PC-9 (cell line): ENCODE measurements at regions not wholly inside any gene's neighbourhood (a gene's known extent, or its start where the extent isn't known, plus 50 kb on each side); places are given as distances from the start of the nearest gene placed in this dataset.

Experiments
- BruUV-seq: library from RNA; stranded (reverse); fragments of 400-500 nt; replicated peaks from 2 replicates; lab custom pipeline; 2021; lab: Mats Ljungman, UMichigan
- CTCF ChIA-PET: fragments of 300-600 bp; sonication (Branson Sonifier 250); formaldehyde crosslinking; loops from one replicate; lab custom pipeline; 2022; ENCODE audit warnings: antibody characterized with exemption; lab: Charles Lee
- POLR2A ChIA-PET: fragments of 300-600 bp; sonication (Branson Sonifier 250); formaldehyde crosslinking; loops from one replicate; lab custom pipeline; 2022; ENCODE audit warnings: antibody characterized with exemption; ENCODE audit not compliant: unreplicated experiment; lab: Charles Lee
- DNase-seq, 2 experiments: peaks; one replicate each; pipeline versions ENCODE4 v3.0.0 to v3.0.0-alpha.2; 2015 to 2022; ENCODE audit warnings: mixed read lengths in 1 of 2
- H2AFZ ChIP-seq: fragments of 200-600 bp; sonication (generic); 2 replicates; pipeline ENCODE4 v1.8.1; 2017; ENCODE audit warnings: antibody characterized with exemption
- H3F3A ChIP-seq: fragments of 200-600 bp; sonication (generic); 2 replicates; pipeline ENCODE4 v1.8.1; 2017; ENCODE audit warnings: antibody characterized with exemption, mild to moderate bottlenecking, low read depth; ENCODE audit not compliant: insufficient read depth
- H3K27ac ChIP-seq: fragments of 200-600 bp; sonication (generic); 2 replicates; pipeline ENCODE4 v1.6.1; 2016; ENCODE audit warnings: mixed run types
- H3K27me3 ChIP-seq: fragments of 200-600 bp; sonication (generic); 2 replicates; pipeline ENCODE4 v1.6.1; 2016; ENCODE audit warnings: low read depth, mixed run types; ENCODE audit not compliant: insufficient read depth
- H3K36me3 ChIP-seq: fragments of 200-600 bp; sonication (generic); 2 replicates; pipeline ENCODE4 v1.6.1; 2016; ENCODE audit warnings: low read depth, mixed run types
- H3K4me1 ChIP-seq: fragments of 200-600 bp; sonication (generic); replicated peaks from 2 replicates; pipeline ENCODE4 v1.6.1; 2016; ENCODE audit warnings: mixed run types; ENCODE audit not compliant: insufficient read depth
- H3K4me2 ChIP-seq: fragments of 200-600 bp; sonication (generic); 2 replicates; pipeline ENCODE4 v1.6.1; 2017; ENCODE audit warnings: mixed run types
- H3K4me3 ChIP-seq: fragments of 200-600 bp; sonication (generic); 2 replicates; pipeline ENCODE4 v1.6.1; 2016; ENCODE audit warnings: mixed run types
- H3K79me2 ChIP-seq: fragments of 200-600 bp; sonication (generic); 2 replicates; pipeline ENCODE4 v1.6.1; 2017; ENCODE audit warnings: low read depth, mixed run types
- H3K9me2 ChIP-seq: fragments of 200-600 bp; sonication (generic); 2 replicates; pipeline ENCODE4 v1.8.1; 2017; ENCODE audit warnings: mild to moderate bottlenecking; ENCODE audit not compliant: insufficient read depth
- H3K9me3 ChIP-seq: fragments of 200-600 bp; sonication (generic); 2 replicates; pipeline ENCODE4 v1.8.1; 2016; ENCODE audit warnings: low read depth; ENCODE audit not compliant: insufficient read depth
- H4K20me1 ChIP-seq: fragments of 200-600 bp; sonication (generic); 2 replicates; pipeline ENCODE4 v1.8.1; 2017; ENCODE audit not compliant: insufficient read depth
- EZH2 ChIP-seq: fragments of 200-600 bp; sonication (generic); IDR thresholded peaks from 2 replicates; pipeline ENCODE4 v1.8.0; 2017; ENCODE audit warnings: antibody characterized with exemption, low read depth
- intact Hi-C: fragments of 100-400 bp; cut with micrococcal nuclease; formaldehyde crosslinking; loops from one replicate; pipeline ENCODE4 v1.10.0; 2022; ENCODE audit not compliant: unreplicated experiment
- TF ChIP-seq, protein P1 (sequence below): fragments of 200-600 bp; sonication (generic); conservative IDR thresholded peaks from 2 replicates; pipeline ENCODE4 v1.6.1; 2017; ENCODE audit warnings: mixed run types, antibody characterized with exemption, mild to moderate bottlenecking, moderate library complexity

DNA sequence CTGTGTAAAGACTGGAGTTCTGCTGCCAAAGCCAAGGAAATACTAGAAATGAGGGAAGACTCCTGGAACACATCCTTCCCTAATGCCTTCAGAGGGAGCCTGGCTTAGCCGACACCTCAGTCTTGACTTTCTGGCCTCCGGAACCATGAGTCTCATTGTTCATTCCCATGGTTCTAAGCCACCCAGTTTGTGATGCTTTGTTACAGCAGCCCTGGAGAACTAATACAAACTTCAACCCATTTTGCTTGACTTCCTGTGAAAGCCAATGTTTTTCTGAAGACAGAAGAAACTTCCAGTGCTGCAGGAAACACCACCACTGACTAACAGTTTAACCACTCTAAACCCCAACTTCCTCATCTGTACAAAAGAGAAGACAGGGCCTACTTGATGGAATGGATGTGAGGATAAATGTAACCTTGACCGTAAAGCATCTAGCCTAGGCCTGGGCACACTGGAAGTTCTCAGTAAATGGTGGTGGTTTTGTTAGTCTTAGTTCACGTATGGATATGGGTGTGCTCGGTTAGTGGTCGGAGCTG lies 85.9 kb upstream of the RFX8 start:
- ChIA-PET CTCF (no interaction called here), POLR2A (no interaction called here)
- Histone ChIP-seq H3K9me3 (0 out of 2 replicates have a peak, but pooled peaks cover 11% of the 10 kb centered on the region), H3K79me2 (no peaks in the 10 kb centered on the region), H3K27me3 (no peaks in the 10 kb centered on the region), H3K27ac (no peak overlapping the region), H3K36me3 (no peaks in the 10 kb centered on the region), H3K4me2 (no peak overlapping the region), H3F3A (no peaks in the 10 kb centered on the region), H4K20me1 (no peaks in the 10 kb centered on the region), H2AFZ (no peak overlapping the region), H3K4me3 (no peak overlapping the region), H3K9me2 (no peaks in the 10 kb centered on the region), H3K4me1 (peaks cover 2% of the 10 kb centered on the region)
- DNase-seq, result no peak
- intact Hi-C loops, result no loop called here
- TF ChIP-seq, protein P1, sequence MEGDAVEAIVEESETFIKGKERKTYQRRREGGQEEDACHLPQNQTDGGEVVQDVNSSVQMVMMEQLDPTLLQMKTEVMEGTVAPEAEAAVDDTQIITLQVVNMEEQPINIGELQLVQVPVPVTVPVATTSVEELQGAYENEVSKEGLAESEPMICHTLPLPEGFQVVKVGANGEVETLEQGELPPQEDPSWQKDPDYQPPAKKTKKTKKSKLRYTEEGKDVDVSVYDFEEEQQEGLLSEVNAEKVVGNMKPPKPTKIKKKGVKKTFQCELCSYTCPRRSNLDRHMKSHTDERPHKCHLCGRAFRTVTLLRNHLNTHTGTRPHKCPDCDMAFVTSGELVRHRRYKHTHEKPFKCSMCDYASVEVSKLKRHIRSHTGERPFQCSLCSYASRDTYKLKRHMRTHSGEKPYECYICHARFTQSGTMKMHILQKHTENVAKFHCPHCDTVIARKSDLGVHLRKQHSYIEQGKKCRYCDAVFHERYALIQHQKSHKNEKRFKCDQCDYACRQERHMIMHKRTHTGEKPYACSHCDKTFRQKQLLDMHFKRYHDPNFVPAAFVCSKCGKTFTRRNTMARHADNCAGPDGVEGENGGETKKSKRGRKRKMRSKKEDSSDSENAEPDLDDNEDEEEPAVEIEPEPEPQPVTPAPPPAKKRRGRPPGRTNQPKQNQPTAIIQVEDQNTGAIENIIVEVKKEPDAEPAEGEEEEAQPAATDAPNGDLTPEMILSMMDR, result no peak
- no peak for TF ChIP-seq EZH2
- BruUV-seq, result no TSS peak

DNA sequence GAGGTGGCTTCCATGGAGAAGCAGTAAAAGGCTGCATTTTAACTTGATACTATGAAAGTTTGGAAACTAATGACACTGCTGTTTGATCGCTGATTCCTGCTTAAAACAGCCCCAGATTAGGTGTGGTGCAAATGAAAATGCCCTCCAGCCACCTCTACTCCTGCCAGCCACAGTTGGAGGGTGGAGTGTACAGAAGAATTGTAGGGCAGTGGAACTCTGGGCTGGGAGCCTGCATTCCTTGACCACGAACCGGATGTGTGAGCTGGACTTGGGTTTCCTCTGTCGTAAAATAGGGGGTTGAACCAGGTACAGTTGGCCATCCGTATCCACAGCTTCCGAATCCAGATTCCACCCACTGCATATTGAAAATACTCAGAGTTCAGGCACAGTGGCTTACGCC lies 84.6 kb upstream of the RFX8 start:
- Histone ChIP-seq H3F3A (no peaks in the 10 kb centered on the region), H3K4me3 (no peak overlapping the region), H3K4me2 (no peak overlapping the region), H4K20me1 (no peaks in the 10 kb centered on the region), H3K9me3 (0 out of 2 replicates have a peak, but pooled peaks cover 11% of the 10 kb centered on the region), H3K9me2 (no peaks in the 10 kb centered on the region), H3K27me3 (no peaks in the 10 kb centered on the region), H3K27ac (no peak overlapping the region), H3K79me2 (no peaks in the 10 kb centered on the region), H2AFZ (no peak overlapping the region), H3K36me3 (no peaks in the 10 kb centered on the region), H3K4me1 (no peaks in the 10 kb centered on the region)
- POLR2A ChIA-PET, result interaction anchor here (0.6 kb wide), 1 partner anchor 70 kb away, joined by 3 read pairs; no protein-coding TSS in a partner anchor
- peak in 1 of 2 experiments; percentile 34 for DNase-seq
- CTCF ChIA-PET, result no interaction called here
- no TSS peak for BruUV-seq
- intact Hi-C loops, result no loop called here
- TF ChIP-seq, protein P1, result no peak
- no peak for TF ChIP-seq EZH2

DNA sequence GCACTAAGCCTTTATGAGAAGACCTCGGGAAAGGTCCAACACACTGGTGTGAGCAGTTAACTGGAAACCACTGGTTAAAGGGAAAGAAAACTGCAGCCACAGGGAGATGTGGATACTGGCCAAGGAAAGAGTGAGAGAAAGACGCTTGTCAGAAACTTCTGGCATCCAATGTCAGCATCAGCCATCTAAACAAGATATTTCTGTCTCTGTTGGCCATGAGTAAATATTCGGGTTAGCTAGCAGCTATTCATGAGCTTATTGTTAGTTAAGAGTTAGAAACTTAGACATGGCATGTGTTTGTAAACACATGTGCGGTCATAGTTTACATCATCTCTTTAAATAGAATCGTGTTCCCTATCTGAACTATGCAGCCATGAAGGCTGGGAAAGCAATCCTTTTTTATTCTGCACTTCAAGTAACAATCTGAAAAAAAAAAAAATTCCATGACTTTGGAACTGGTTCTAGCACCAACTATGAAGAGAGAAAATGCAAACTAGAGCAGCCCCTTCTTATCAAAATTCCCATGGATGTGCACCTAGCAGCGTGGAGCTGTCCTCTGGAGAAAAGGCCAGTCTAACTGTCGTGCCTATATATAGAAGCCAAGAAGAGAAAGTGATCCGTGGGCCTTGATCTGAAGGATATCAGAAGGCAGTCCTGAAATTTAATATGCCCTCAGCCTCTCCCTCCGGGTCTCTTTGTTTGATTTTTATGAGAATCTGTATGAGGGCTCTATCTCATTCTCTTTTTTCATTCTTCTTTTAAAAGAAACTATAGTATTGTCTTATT lies 84.0 kb upstream of the RFX8 start:
- no peak overlapping the region; the same call in 1 of the 2 replicates for H2AFZ ChIP-seq
- intact Hi-C loops, result no loop called here
- H3K36me3 ChIP-seq, result no peaks in the 10 kb centered on the region
- H3K27ac ChIP-seq, result no peak overlapping the region
- CTCF ChIA-PET, result interaction anchor here (0.6 kb wide), 1 partner anchor 413 kb away, joined by 3 read pairs; no protein-coding TSS in a partner anchor
- 0 out of 2 replicates have a peak, but pooled peaks cover 11% of the 10 kb centered on the region for H3K9me3 ChIP-seq
- no peaks in the 10 kb centered on the region for H3K4me1 ChIP-seq
- no peaks in the 10 kb centered on the region for H3F3A ChIP-seq
- no peak for DNase-seq
- POLR2A ChIA-PET, result no interaction called here
- no peak overlapping the region for H3K4me2 ChIP-seq
- no peaks in the 10 kb centered on the region for H3K79me2 ChIP-seq
- no peaks in the 10 kb centered on the region for H4K20me1 ChIP-seq
- no TSS peak for BruUV-seq
- no peak overlapping the region for H3K4me3 ChIP-seq
- H3K9me2 ChIP-seq, result no peaks in the 10 kb centered on the region
- H3K27me3 ChIP-seq, result no peaks in the 10 kb centered on the region
- TF ChIP-seq, protein P1, result no peak
- TF ChIP-seq EZH2, result no peak
